ENCODE measurements at regions not wholly inside any gene's neighbourhood (a gene's known extent, or its start where the extent isn't known, plus 50 kb on each side); places are given as distances from the start of the nearest gene placed in this dataset.

DNA sequence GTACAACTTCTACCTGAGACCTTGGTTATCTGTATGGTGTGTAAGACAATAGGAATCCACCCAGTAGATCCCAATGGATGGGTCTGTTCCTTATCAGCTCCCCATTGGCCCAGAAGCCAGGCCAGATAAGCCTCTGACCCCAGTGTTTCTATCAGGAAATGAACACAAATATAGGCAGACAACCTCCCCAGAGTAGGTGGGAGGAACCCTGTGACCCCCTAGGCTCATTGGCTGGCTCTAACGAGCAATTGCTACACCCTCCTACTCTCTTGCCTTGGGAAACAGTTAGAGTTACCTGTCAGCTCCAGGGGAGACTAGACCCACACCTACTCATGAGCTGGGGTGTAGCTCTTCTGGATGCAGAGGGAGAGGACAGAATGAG is 299.9 kb downstream of the UACA start:
- TF ChIP-seq, protein P1, sequence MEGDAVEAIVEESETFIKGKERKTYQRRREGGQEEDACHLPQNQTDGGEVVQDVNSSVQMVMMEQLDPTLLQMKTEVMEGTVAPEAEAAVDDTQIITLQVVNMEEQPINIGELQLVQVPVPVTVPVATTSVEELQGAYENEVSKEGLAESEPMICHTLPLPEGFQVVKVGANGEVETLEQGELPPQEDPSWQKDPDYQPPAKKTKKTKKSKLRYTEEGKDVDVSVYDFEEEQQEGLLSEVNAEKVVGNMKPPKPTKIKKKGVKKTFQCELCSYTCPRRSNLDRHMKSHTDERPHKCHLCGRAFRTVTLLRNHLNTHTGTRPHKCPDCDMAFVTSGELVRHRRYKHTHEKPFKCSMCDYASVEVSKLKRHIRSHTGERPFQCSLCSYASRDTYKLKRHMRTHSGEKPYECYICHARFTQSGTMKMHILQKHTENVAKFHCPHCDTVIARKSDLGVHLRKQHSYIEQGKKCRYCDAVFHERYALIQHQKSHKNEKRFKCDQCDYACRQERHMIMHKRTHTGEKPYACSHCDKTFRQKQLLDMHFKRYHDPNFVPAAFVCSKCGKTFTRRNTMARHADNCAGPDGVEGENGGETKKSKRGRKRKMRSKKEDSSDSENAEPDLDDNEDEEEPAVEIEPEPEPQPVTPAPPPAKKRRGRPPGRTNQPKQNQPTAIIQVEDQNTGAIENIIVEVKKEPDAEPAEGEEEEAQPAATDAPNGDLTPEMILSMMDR (IDR thresholded peaks at IDR 0.05): no peak
- no peak for TF ChIP-seq POLR2A (IDR thresholded peaks at IDR 0.05)

All from heart left ventricle (tissue), 13 donors.